SK-N-SH treated with all-trans-retinoic acid at 6 μM for 48 hours (cell line): ENCODE measurements at regions not wholly inside any gene's neighbourhood (a gene's known extent, or its start where the extent isn't known, plus 50 kb on each side); places are given as distances from the start of the nearest gene placed in this dataset.

Source experiments
- ARNTL ChIP-seq: fragments of 450-650 bp; formaldehyde crosslinking; IDR thresholded peaks from 2 replicates; pipeline ENCODE4 v1.5.0; 2020; ENCODE audit warnings: low read depth, mild to moderate bottlenecking, moderate library complexity, borderline replicate concordance
- BACH2 ChIP-seq: fragments of 250-450 bp; sonication (Bioruptor Pico); IDR thresholded peaks from 2 replicates; pipeline ENCODE4 v1.9.0; 2021; ENCODE audit warnings: mild to moderate bottlenecking, borderline replicate concordance
- ISL1 ChIP-seq: fragments of 250-450 bp; sonication (Bioruptor Pico); IDR thresholded peaks from 2 replicates; pipeline ENCODE4 v2.1.2; 2022; ENCODE audit warnings: mild to moderate bottlenecking, moderate library complexity
- PATZ1 ChIP-seq: fragments of 250-450 bp; sonication (Bioruptor Pico); IDR thresholded peaks from 2 replicates; pipeline ENCODE4 v1.8.0; 2020; ENCODE audit warnings: mild to moderate bottlenecking, moderate library complexity, borderline replicate concordance
- SNAI2 ChIP-seq: fragments of 250-450 bp; sonication (Bioruptor Pico); IDR thresholded peaks from 2 replicates; pipeline ENCODE4 v1.5.0; 2020; ENCODE audit warnings: mild to moderate bottlenecking, moderate library complexity
- TCF4 ChIP-seq: fragments of 250-450 bp; sonication (Bioruptor Pico); IDR thresholded peaks from 2 replicates; pipeline ENCODE4 v1.8.0; 2021; ENCODE audit warnings: mild to moderate bottlenecking, moderate library complexity, borderline replicate concordance
- ZFP3 ChIP-seq: fragments of 250-450 bp; sonication (Bioruptor Pico); IDR thresholded peaks from 2 replicates; pipeline ENCODE4 v1.5.0; 2020; ENCODE audit warnings: mild to moderate bottlenecking, moderate library complexity
- ZFP30 ChIP-seq: fragments of 450-650 bp; formaldehyde crosslinking; IDR thresholded peaks from 2 replicates; pipeline ENCODE4 v1.5.0; 2022; ENCODE audit warnings: mild to moderate bottlenecking, moderate library complexity
- ZNF70 ChIP-seq: fragments of 450-650 bp; formaldehyde crosslinking; IDR thresholded peaks from 2 replicates; pipeline ENCODE4 v1.5.0; 2020; ENCODE audit warnings: mild to moderate bottlenecking, moderate library complexity
- ZNF8 ChIP-seq: fragments of 450-650 bp; formaldehyde crosslinking; IDR thresholded peaks from 2 replicates; pipeline ENCODE4 v1.5.0; 2020; ENCODE audit warnings: mild to moderate bottlenecking, moderate library complexity

DNA sequence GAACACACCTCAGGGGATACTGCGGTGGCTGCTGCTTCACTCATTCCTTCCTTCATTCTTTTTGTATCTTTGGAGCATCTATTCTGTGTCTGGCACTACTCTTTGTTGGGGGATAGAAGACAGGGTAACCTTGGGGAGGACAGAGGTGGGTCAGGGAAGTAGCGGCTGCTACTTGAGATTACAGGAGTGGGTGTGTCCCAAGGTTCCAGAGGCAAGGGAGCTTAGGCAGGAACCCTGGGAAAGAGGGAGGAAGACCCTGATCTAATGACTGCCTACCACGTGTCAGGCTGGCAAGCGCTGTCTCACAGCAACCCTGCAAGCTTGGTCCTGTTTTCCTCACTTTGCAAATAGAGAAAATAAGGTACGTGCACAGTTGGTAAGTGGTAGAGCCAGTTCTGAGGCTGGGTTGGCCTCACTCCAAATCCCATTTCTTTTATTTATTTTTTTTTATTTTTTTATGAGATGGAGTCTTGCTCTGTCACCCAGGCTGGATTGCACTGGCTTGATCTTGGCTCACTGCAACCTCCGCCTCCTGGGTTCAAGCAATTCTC lies 985.9 kb upstream of the ZNF722 start:
- TF ChIP-seq TCF4 (no peak), ZNF70 (CRISPR knock-in tag) (no peak), ZNF8 (CRISPR knock-in tag) (no peak), ZFP30 (no peak), SNAI2 (no peak), PATZ1 (CRISPR knock-in tag) (no peak), ISL1 (CRISPR knock-in tag) (no peak), ARNTL (CRISPR knock-in tag) (no peak), BACH2 (CRISPR knock-in tag) (no peak), ZFP3 (CRISPR knock-in tag) (no peak)
